ENCODE measurements at regions not wholly inside any gene's neighbourhood (a gene's known extent, or its start where the extent isn't known, plus 50 kb on each side); places are given as distances from the start of the nearest gene placed in this dataset.

DNA sequence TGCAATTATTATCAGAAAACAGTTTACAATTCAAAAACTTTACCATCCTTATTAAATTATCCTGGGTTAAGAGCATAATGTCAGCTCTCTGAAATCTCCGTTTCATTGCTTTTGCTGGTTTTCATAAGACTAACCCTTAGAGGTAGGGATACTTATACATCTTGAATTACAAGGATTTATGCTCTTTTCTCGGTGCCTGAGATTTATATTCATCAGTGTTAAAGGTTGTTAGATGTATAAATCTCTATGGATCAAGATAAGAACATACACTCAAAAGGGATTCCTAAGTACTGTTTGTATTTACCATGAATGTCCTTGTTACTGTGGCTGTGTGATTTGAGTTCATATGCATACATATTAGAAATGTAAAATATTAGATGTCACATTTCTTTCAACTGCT lies 684.7 kb downstream of the EFNA5 start:
- TF ChIP-seq ESRRG (CRISPR knock-in tag; IDR thresholded peaks at IDR 0.05) (no peak), PATZ1 (CRISPR knock-in tag; IDR thresholded peaks at IDR 0.05; ENCODE audit: borderline replicate concordance) (no peak), RARB (CRISPR knock-in tag; IDR thresholded peaks at IDR 0.05) (no peak), GLIS3 (CRISPR knock-in tag; IDR thresholded peaks at IDR 0.05) (no peak), ZNF565 (CRISPR knock-in tag; conservative IDR thresholded peaks at IDR 0.05; ENCODE audit: low read depth) (no peak), CSRNP3 (CRISPR knock-in tag; IDR thresholded peaks at IDR 0.05) (no peak), ZFP3 (CRISPR knock-in tag; IDR thresholded peaks at IDR 0.05) (no peak), ZNF8 (CRISPR knock-in tag; IDR thresholded peaks at IDR 0.05) (no peak), SNAI2 (CRISPR knock-in tag; IDR thresholded peaks at IDR 0.05) (no peak)
